H1 (cell line): ENCODE measurements at regions not wholly inside any gene's neighbourhood (a gene's known extent, or its start where the extent isn't known, plus 50 kb on each side); places are given as distances from the start of the nearest gene placed in this dataset.

Experiments used
- CTCF ChIA-PET: fragments of 300-600 bp; sonication (Branson Sonifier 250); formaldehyde crosslinking; loops from one replicate; lab custom pipeline; 2021; ENCODE audit not compliant: partially characterized antibody; lab: Charles Lee
- POLR2A ChIA-PET: fragments of 300-600 bp; sonication (Branson Sonifier 250); formaldehyde crosslinking; loops from one replicate; lab custom pipeline; 2021; ENCODE audit warnings: inconsistent platforms; ENCODE audit not compliant: partially characterized antibody; lab: Charles Lee
- DNase-seq, 2 experiments: peaks; one replicate each; pipeline versions ENCODE4 v3.0.0 to v3.0.0-alpha.2; 2010 to 2022; ENCODE audit warnings: low spot score in 2 of 2, low read depth in 1 of 2, mixed read lengths in 1 of 2
- FAIRE-seq: peaks from 2 replicates; lab custom pipeline; 2011; peaks lifted over from hg19 to GRCh38; lab: Jason Lieb, UNC
- H2AFZ ChIP-seq: 2 replicates; pipeline ENCODE4 v1.8.1; 2012; ENCODE audit warnings: low read length, inconsistent platforms
- H2AK5ac ChIP-seq: 2 replicates; pipeline ENCODE4 v1.6.1; 2013; ENCODE audit warnings: low read depth, low read length
- H2BK120ac ChIP-seq: replicated peaks from 2 replicates; pipeline ENCODE3; 2013; ENCODE audit warnings: low read depth, low read length, inconsistent platforms
- H2BK12ac ChIP-seq: 2 replicates; pipeline ENCODE4 v1.6.1; 2013; ENCODE audit warnings: low read depth, low read length
- H2BK15ac ChIP-seq: 2 replicates; pipeline ENCODE4 v1.6.1; 2013; ENCODE audit warnings: low read length
- H2BK20ac ChIP-seq: 2 replicates; pipeline ENCODE4 v1.6.1; 2013; ENCODE audit warnings: low read length
- H2BK5ac ChIP-seq: 2 replicates; pipeline ENCODE4 v1.6.1; 2013; ENCODE audit warnings: low read depth, low read length
- H3K14ac ChIP-seq: 2 replicates; pipeline ENCODE4 v1.6.1; 2013; ENCODE audit warnings: inconsistent platforms; ENCODE audit not compliant: insufficient read length
- H3K18ac ChIP-seq: 2 replicates; pipeline ENCODE4 v1.6.1; 2013; ENCODE audit warnings: low read length; ENCODE audit errors: extremely low read depth
- H3K23ac ChIP-seq: 2 replicates; pipeline ENCODE4 v1.6.1; 2013; ENCODE audit warnings: inconsistent platforms; ENCODE audit not compliant: insufficient read length
- H3K23me2 ChIP-seq: 2 replicates; pipeline ENCODE4 v1.6.1; 2013; ENCODE audit warnings: low read depth, low read length
- H3K27ac ChIP-seq: 2 replicates; pipeline ENCODE4 v1.6.1; 2011; ENCODE audit warnings: low read depth, low read length, inconsistent platforms
- H3K27me3 ChIP-seq, 4 experiments: replicated peaks in 1 of 4; 1 replicate in 1 of 4; 2 replicates in 3 of 4; pipeline versions ENCODE4 v1.6.1 to v1.8.1; 2011 to 2013; ENCODE audit warnings: low read length in 3 of 4, mild to moderate bottlenecking in 3 of 4, inconsistent platforms in 2 of 4, mixed read lengths in 2 of 4, moderate library complexity in 1 of 4; ENCODE audit not compliant: control insufficient read depth in 3 of 4, insufficient read depth in 3 of 4; ENCODE audit errors: extremely low read depth in 1 of 4
- H3K36me3 ChIP-seq, 4 experiments: 2 replicates each; pipeline versions ENCODE4 v1.6.1 to v1.8.1; 2011 to 2013; ENCODE audit warnings: mild to moderate bottlenecking in 4 of 4, low read length in 3 of 4, moderate library complexity in 2 of 4, control low read depth in 1 of 4, inconsistent platforms in 1 of 4; ENCODE audit not compliant: insufficient read depth in 4 of 4, control insufficient read depth in 2 of 4
- H3K4ac ChIP-seq: replicated peaks from 2 replicates; pipeline ENCODE3; 2013; ENCODE audit warnings: low read length, low read depth, mixed read lengths, inconsistent platforms; ENCODE audit not compliant: insufficient read length
- H3K4me1 ChIP-seq, 4 experiments: replicated peaks in 1 of 4; 1 replicate in 1 of 4; 2 replicates in 3 of 4; pipeline versions ENCODE4 v1.6.1 to v1.8.1; 2011 to 2013; ENCODE audit warnings: low read length in 3 of 4, inconsistent platforms in 2 of 4, mixed read lengths in 1 of 4; ENCODE audit not compliant: insufficient read depth in 4 of 4, control insufficient read depth in 3 of 4
- H3K4me2 ChIP-seq, 2 experiments: 2 replicates each; pipeline versions ENCODE4 v1.6.1 to v1.8.1; 2011 to 2013; ENCODE audit warnings: low read depth in 2 of 2, low read length in 2 of 2, control low read depth in 1 of 2, inconsistent platforms in 1 of 2, mild to moderate bottlenecking in 1 of 2; ENCODE audit not compliant: insufficient read depth in 1 of 2
- H3K4me3 ChIP-seq, 4 experiments: fragments of 200-600, 300-600 bp in 1 of 4; sonication (generic), shearing (Covaris generic), sonication (Bioruptor Twin) in 1 of 4; 2 replicates each; pipeline versions ENCODE4 v1.5.1 to v1.8.1; 2011 to 2016; ENCODE audit warnings: low read length in 4 of 4, low read depth in 3 of 4, control low read depth in 2 of 4, inconsistent platforms in 2 of 4, mild to moderate bottlenecking in 2 of 4, mixed read lengths in 1 of 4, moderate library complexity in 1 of 4; ENCODE audit not compliant: insufficient read depth in 2 of 4; ENCODE audit errors: extremely low read depth in 1 of 4
- H3K56ac ChIP-seq: replicated peaks from 2 replicates; pipeline ENCODE3; 2013; ENCODE audit warnings: low read depth, mild to moderate bottlenecking, mixed read lengths, low read length, inconsistent platforms; ENCODE audit not compliant: insufficient read length
- H3K79me1 ChIP-seq: 2 replicates; pipeline ENCODE4 v1.6.1; 2013; ENCODE audit warnings: low read depth, low read length, control low read depth
- H3K79me2 ChIP-seq, 2 experiments: 2 replicates each; pipeline versions ENCODE4 v1.6.1 to v1.8.1; 2012 to 2013; ENCODE audit warnings: low read length in 2 of 2, mild to moderate bottlenecking in 2 of 2, inconsistent platforms in 1 of 2; ENCODE audit not compliant: insufficient read depth in 2 of 2, control insufficient read depth in 1 of 2
- H3K9ac ChIP-seq, 4 experiments: replicated peaks in 1 of 4; 1 replicate in 1 of 4; 2 replicates in 3 of 4; pipeline versions ENCODE4 v1.6.1 to v1.8.1; 2011 to 2013; ENCODE audit warnings: low read depth in 3 of 4, low read length in 3 of 4, control low read depth in 2 of 4, mild to moderate bottlenecking in 2 of 4, moderate library complexity in 2 of 4, inconsistent platforms in 1 of 4; ENCODE audit errors: extremely low read depth in 1 of 4
- H3K9me3 ChIP-seq, 2 experiments: 2 replicates each; pipeline versions ENCODE4 v1.6.1 to v1.8.1; 2012 to 2013; ENCODE audit warnings: mild to moderate bottlenecking in 2 of 2, moderate library complexity in 2 of 2, control low read depth in 1 of 2, inconsistent platforms in 1 of 2, low read depth in 1 of 2, low read length in 1 of 2, mixed read lengths in 1 of 2; ENCODE audit not compliant: insufficient read depth in 2 of 2
- H4K20me1 ChIP-seq, 2 experiments: replicated peaks in 1 of 2; 2 replicates each; pipeline versions ENCODE3 to v1.8.1; 2011 to 2013; ENCODE audit warnings: inconsistent platforms in 2 of 2, low read length in 2 of 2, mild to moderate bottlenecking in 1 of 2; ENCODE audit not compliant: insufficient read depth in 2 of 2, control insufficient read depth in 1 of 2
- H4K5ac ChIP-seq: 2 replicates; pipeline ENCODE4 v1.6.1; 2013; ENCODE audit warnings: low read length, low read depth, mixed read lengths, inconsistent platforms; ENCODE audit not compliant: insufficient read length
- H4K8ac ChIP-seq: 2 replicates; pipeline ENCODE4 v1.8.0; 2013; ENCODE audit warnings: mild to moderate bottlenecking, moderate library complexity, low read length, inconsistent platforms; ENCODE audit not compliant: insufficient read depth; ENCODE audit errors: extremely low read depth
- H4K91ac ChIP-seq: replicated peaks from 2 replicates; pipeline ENCODE3; 2013; ENCODE audit warnings: low read length, mixed read lengths, inconsistent platforms; ENCODE audit not compliant: insufficient read length
- KDM5A ChIP-seq: fragments of 200-600 bp; IDR thresholded peaks from 2 replicates; pipeline ENCODE4 v1.7.1; 2012; ENCODE audit warnings: mild to moderate bottlenecking, low read length, inconsistent platforms, mixed read lengths
- WGBS, 2 experiments: shearing (Covaris generic) in 1 of 2; methylation state at CpG; one replicate each; pipeline versions ENCODE4 v1.1.6 to v1.1.7; 2013 to 2015; ENCODE audit warnings: low lambda C conversion rate in 2 of 2, mixed read lengths in 2 of 2, inconsistent platforms in 1 of 2, low coverage in 1 of 2, missing lambda C conversion rate in 1 of 2; ENCODE audit not compliant: insufficient replicate concordance in 2 of 2, insufficient coverage in 1 of 2, insufficient read length in 1 of 2; ENCODE audit errors: extremely low coverage in 1 of 2, missing lambda C conversion rate in 1 of 2; 5-methylcytosine and 5-hydroxymethylcytosine counted together

DNA sequence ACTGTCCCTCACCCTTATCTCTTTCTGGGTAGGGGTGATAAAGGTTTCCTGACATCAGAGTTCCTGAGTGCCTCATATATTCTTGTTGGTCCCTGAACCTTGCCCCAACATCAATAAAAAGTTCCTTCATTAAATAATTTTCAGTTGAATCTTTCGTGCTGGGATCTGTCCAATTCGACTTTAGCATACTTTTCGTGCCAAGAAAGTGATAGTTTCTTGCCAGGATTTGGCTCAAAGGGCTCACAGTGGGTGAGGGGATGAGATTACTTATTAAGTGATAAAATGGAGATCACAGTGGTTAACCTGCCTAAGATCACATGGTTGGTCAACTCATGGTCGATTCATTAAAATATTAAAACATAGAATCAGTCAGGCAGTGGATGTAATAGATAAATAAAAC is 93.8 kb upstream of the SLC8A1 start:
- Histone ChIP-seq H3K23ac (no peak overlapping the region), H3K23me2 (no peaks in the 10 kb centered on the region), H3K4me1 (peaks cover 0 to 7% (median 6%) of the 10 kb centered on the region in 4 experiments; a peak in 3 of 7 replicates), H4K91ac (no peak overlapping the region), H3K4me3 (no peak overlapping the region), H2BK20ac (no peak overlapping the region), H2BK120ac (no peak overlapping the region), H2AFZ (no peak overlapping the region), H3K27ac (no peak overlapping the region), H2BK12ac (no peak overlapping the region), H3K56ac (no peak overlapping the region), H3K14ac (no peak overlapping the region), H2BK5ac (no peak overlapping the region), H3K79me1 (no peaks in the 10 kb centered on the region), H4K5ac (no peak overlapping the region), H3K4ac (no peak overlapping the region), H2BK15ac (no peak overlapping the region), H3K4me2 (no peak overlapping the region), H3K9ac (no peak overlapping the region), H3K79me2 (no peaks in the 10 kb centered on the region), H4K20me1 (no peaks in the 10 kb centered on the region), H3K9me3 (no peaks in the 10 kb centered on the region), H3K27me3 (no peaks in the 10 kb centered on the region), H4K8ac (no peak overlapping the region), H3K36me3 (no peaks in the 10 kb centered on the region), H2AK5ac (no peak overlapping the region), H3K18ac (no peak overlapping the region)
- FAIRE-seq (no peak), DNase-seq (no peak)
- CTCF ChIA-PET: no interaction called here
- no peak for TF ChIP-seq KDM5A
- WGBS, 2 experiments: 94% methylated on average over 4 of the region's 4 CpGs; no CpG with 5 or more reads in 1 of the 2 experiments
- POLR2A ChIA-PET: no interaction called here
